Fibroblast of lung (primary cell): ENCODE measurements at regions not wholly inside any gene's neighbourhood (a gene's known extent, or its start where the extent isn't known, plus 50 kb on each side); places are given as distances from the start of the nearest gene placed in this dataset.

Source experiments
- DNase-seq, 2 donors: peaks; one replicate each; pipeline versions ENCODE4 v3.0.0 to v3.0.0-alpha.2; 2010; ENCODE audit warnings: low read depth in 2 of 2
- H2AFZ ChIP-seq: 2 replicates; pipeline ENCODE4 v1.5.1; 2012; ENCODE audit warnings: low read length, control low read depth, inconsistent platforms
- H3K27ac ChIP-seq: 2 replicates; pipeline ENCODE4 v1.5.1; 2011; ENCODE audit warnings: low read length, control low read depth; ENCODE audit not compliant: insufficient read depth
- H3K27me3 ChIP-seq: 2 replicates; pipeline ENCODE4 v1.5.1; 2011; ENCODE audit warnings: mild to moderate bottlenecking, low read length; ENCODE audit not compliant: control insufficient read depth, insufficient read depth
- H3K36me3 ChIP-seq: 2 replicates; pipeline ENCODE4 v1.5.1; 2011; ENCODE audit warnings: low read length; ENCODE audit not compliant: control insufficient read depth, insufficient read depth
- H3K4me1 ChIP-seq: 2 replicates; pipeline ENCODE4 v1.5.1; 2011; ENCODE audit warnings: low read length; ENCODE audit not compliant: control insufficient read depth, insufficient read depth; ENCODE audit errors: extremely low read depth
- H3K4me2 ChIP-seq: 2 replicates; pipeline ENCODE4 v1.5.1; 2011; ENCODE audit warnings: low read length, control low read depth; ENCODE audit not compliant: insufficient read depth; ENCODE audit errors: extremely low read depth
- H3K4me3 ChIP-seq, 4 experiments: fragments of 200-600 bp in 1 of 4; sonication (generic) in 1 of 4; replicated peaks in 1 of 4; 2 replicates each; pipeline ENCODE4 v1.5.1; 2011 to 2016; ENCODE audit warnings: low read length in 4 of 4, low read depth in 3 of 4, mild to moderate bottlenecking in 3 of 4, control low read depth in 2 of 4, inconsistent platforms in 1 of 4, mixed read lengths in 1 of 4; ENCODE audit not compliant: insufficient read depth in 1 of 4; ENCODE audit errors: control extremely low read depth in 1 of 4
- H3K79me2 ChIP-seq: 2 replicates; pipeline ENCODE4 v1.5.1; 2012; ENCODE audit warnings: mild to moderate bottlenecking, low read length, inconsistent platforms; ENCODE audit not compliant: control insufficient read depth, insufficient read depth
- H3K9ac ChIP-seq: 2 replicates; pipeline ENCODE4 v1.5.1; 2011; ENCODE audit warnings: mild to moderate bottlenecking, low read length, control low read depth; ENCODE audit not compliant: insufficient read depth
- H3K9me3 ChIP-seq: 2 replicates; pipeline ENCODE4 v1.5.1; 2012; ENCODE audit warnings: low read depth, low read length; ENCODE audit not compliant: control insufficient read depth, insufficient read depth
- H4K20me1 ChIP-seq: 2 replicates; pipeline ENCODE4 v1.5.1; 2011; ENCODE audit warnings: low read length; ENCODE audit not compliant: control insufficient read depth, insufficient read depth; ENCODE audit errors: extremely low read depth
- CTCF ChIP-seq, 2 donors: IDR thresholded peaks in 1 of 2; conservative IDR thresholded peaks in 1 of 2; 1 replicate in 1 of 2; 2 replicates in 1 of 2; pipeline ENCODE4 v1.5.1; 2011 to 2012; ENCODE audit warnings: low read length in 2 of 2, control low read depth in 1 of 2, inconsistent platforms in 1 of 2, low read depth in 1 of 2, mild to moderate bottlenecking in 1 of 2
- EZH2 ChIP-seq: IDR thresholded peaks from 2 replicates; pipeline ENCODE4 v1.5.1; 2012; ENCODE audit warnings: low read length, control low read depth, mild to moderate bottlenecking; ENCODE audit errors: missing control alignments

- Histone ChIP-seq H3K9ac (no peak overlapping the region), H3K4me2 (no peak overlapping the region), H3K4me1 (no peaks in the 10 kb centered on the region), H3K9me3 (no peaks in the 10 kb centered on the region), H3K79me2 (no peaks in the 10 kb centered on the region), H3K27me3 (no peaks in the 10 kb centered on the region), H3K27ac (no peak overlapping the region), H2AFZ (no peak overlapping the region), H3K36me3 (no peaks in the 10 kb centered on the region), H3K4me3 (no peak overlapping the region), H4K20me1 (no peaks in the 10 kb centered on the region)
- DNase-seq = no peak
- TF ChIP-seq EZH2 = no peak
- TF ChIP-seq CTCF (conservative IDR thresholded peaks at IDR 0.05 in 1 of 2, IDR thresholded peaks at IDR 0.05 in 1 of 2; ENCODE audit: low read depth in 1 of 2, low read length in 2 of 2) = no peak
Measured at GRCh38 chr6:156166093-156166492, 611.1 kb upstream of the ARID1B start.

GRCh38 chr6:156164701-156165452 lies 612.3 kb upstream of the ARID1B start:
- TF ChIP-seq EZH2 (no peak), CTCF (conservative IDR thresholded peaks at IDR 0.05 in 1 of 2, IDR thresholded peaks at IDR 0.05 in 1 of 2; ENCODE audit: low read depth in 1 of 2, low read length in 2 of 2) (no peak)
- no peak for DNase-seq
- no peaks in the 10 kb centered on the region for H3K9me3 ChIP-seq
- no peaks in the 10 kb centered on the region for H3K27me3 ChIP-seq
- no peaks in the 10 kb centered on the region for H3K36me3 ChIP-seq
- H3K4me2 ChIP-seq = no peak overlapping the region
- H2AFZ ChIP-seq = no peak overlapping the region
- H3K27ac ChIP-seq = no peak overlapping the region
- no peak overlapping the region for H3K4me3 ChIP-seq
- H3K4me1 ChIP-seq = no peaks in the 10 kb centered on the region
- no peak overlapping the region for H3K9ac ChIP-seq
- H4K20me1 ChIP-seq = no peaks in the 10 kb centered on the region
- H3K79me2 ChIP-seq = no peaks in the 10 kb centered on the region

- H3K36me3 ChIP-seq = no peaks in the 10 kb centered on the region
- H3K4me3 ChIP-seq = no peak overlapping the region
- DNase-seq = no peak
Measured at GRCh38 chr6:156163311-156163710, 613.9 kb upstream of the ARID1B start.

More at GRCh38 chr6:156163311-156163710, 613.9 kb upstream of the ARID1B start:
- H3K9me3 ChIP-seq = no peaks in the 10 kb centered on the region
- H3K4me2 ChIP-seq = no peak overlapping the region
- no peaks in the 10 kb centered on the region for H3K4me1 ChIP-seq
- H3K9ac ChIP-seq = no peak overlapping the region
- no peaks in the 10 kb centered on the region for H3K79me2 ChIP-seq
- no peaks in the 10 kb centered on the region for H4K20me1 ChIP-seq
- no peak overlapping the region for H2AFZ ChIP-seq
- no peaks in the 10 kb centered on the region for H3K27me3 ChIP-seq
- TF ChIP-seq CTCF (conservative IDR thresholded peaks at IDR 0.05 in 1 of 2, IDR thresholded peaks at IDR 0.05 in 1 of 2; ENCODE audit: low read depth in 1 of 2, low read length in 2 of 2) (no peak), EZH2 (no peak)
- no peak overlapping the region for H3K27ac ChIP-seq
